Smooth muscle cell (in vitro differentiated cells): ENCODE measurements at regions not wholly inside any gene's neighbourhood (a gene's known extent, or its start where the extent isn't known, plus 50 kb on each side); places are given as distances from the start of the nearest gene placed in this dataset.

ENCODE experiments used
- DNase-seq: peaks from one replicate; lab custom pipeline; 2025; ENCODE audit not compliant: unreplicated experiment; lab: John Stamatoyannopoulos, UW
- H2AFZ ChIP-seq: fragments of 200-600 bp; sonication (generic); 2 replicates; pipeline ENCODE4 v1.6.0; 2016; ENCODE audit warnings: antibody characterized with exemption, low read depth, mild to moderate bottlenecking
- H3F3A ChIP-seq: fragments of 200-600 bp; sonication (generic); 2 replicates; pipeline ENCODE4 v1.6.0; 2017; ENCODE audit warnings: antibody characterized with exemption, low read depth
- H3K27ac ChIP-seq: fragments of 200-600 bp; sonication (generic); 2 replicates; pipeline ENCODE4 v1.5.1; 2016; ENCODE audit warnings: low read depth, mild to moderate bottlenecking
- H3K27me3 ChIP-seq: fragments of 200-600 bp; sonication (generic); 2 replicates; pipeline ENCODE4 v1.6.1; 2016; ENCODE audit warnings: low read depth, mild to moderate bottlenecking
- H3K36me3 ChIP-seq: fragments of 200-600 bp; sonication (generic); 2 replicates; pipeline ENCODE4 v1.5.1; 2016; ENCODE audit warnings: low read depth
- H3K4me1 ChIP-seq: fragments of 200-600 bp; sonication (generic); 2 replicates; pipeline ENCODE4 v1.5.1; 2016; ENCODE audit warnings: low read depth
- H3K4me2 ChIP-seq: fragments of 200-600 bp; sonication (generic); 2 replicates; pipeline ENCODE4 v1.6.0; 2016; ENCODE audit warnings: mild to moderate bottlenecking
- H3K4me3 ChIP-seq: fragments of 200-600 bp; sonication (generic); 2 replicates; pipeline ENCODE4 v1.5.1; 2016; ENCODE audit warnings: mild to moderate bottlenecking
- H3K79me2 ChIP-seq: fragments of 200-600 bp; sonication (generic); 2 replicates; pipeline ENCODE4 v1.6.0; 2016; ENCODE audit warnings: low read depth, mild to moderate bottlenecking
- H3K9ac ChIP-seq: fragments of 200-600 bp; sonication (generic); 2 replicates; pipeline ENCODE4 v1.6.0; 2016; ENCODE audit warnings: low read depth
- H3K9me3 ChIP-seq: fragments of 200-600 bp; sonication (generic); replicated peaks from 2 replicates; pipeline ENCODE4 v1.5.1; 2016; ENCODE audit warnings: low read depth
- H4K20me1 ChIP-seq: fragments of 200-600 bp; sonication (generic); 2 replicates; pipeline ENCODE4 v1.6.0; 2016; ENCODE audit warnings: low read depth
- CTCF ChIP-seq: fragments of 200-600 bp; sonication (generic); IDR thresholded peaks from 2 replicates; pipeline ENCODE4 v1.5.1; 2017; ENCODE audit warnings: borderline replicate concordance, mild to moderate bottlenecking, antibody characterized with exemption; ENCODE audit not compliant: insufficient read depth, poor library complexity, severe bottlenecking
- WGBS: methylation state at CpG from one replicate; pipeline ENCODE4 v1.1.7; 2016; ENCODE audit warnings: low lambda C conversion rate; 5-methylcytosine and 5-hydroxymethylcytosine counted together

GRCh38 chr3:75985432-75985831 lies 200.1 kb upstream of the ZNF717 start:
- Histone ChIP-seq H3K4me2 (no peak overlapping the region), H3K27me3 (no peaks in the 10 kb centered on the region), H2AFZ (no peak overlapping the region), H3F3A (no peaks in the 10 kb centered on the region), H3K79me2 (no peaks in the 10 kb centered on the region), H3K4me1 (no peaks in the 10 kb centered on the region), H3K9me3 (no peaks in the 10 kb centered on the region), H3K4me3 (no peak overlapping the region), H3K36me3 (no peaks in the 10 kb centered on the region), H3K27ac (no peak overlapping the region), H4K20me1 (no peaks in the 10 kb centered on the region), H3K9ac (no peak overlapping the region)
- no peak for TF ChIP-seq CTCF
- no peak for DNase-seq
- WGBS, result 36% methylated on average over 2 of the region's 2 CpGs

GRCh38 chr3:76010252-76010651 lies 224.9 kb upstream of the ZNF717 start:
- 93% methylated on average over 3 of the region's 3 CpGs for WGBS
- no peaks in the 10 kb centered on the region for H4K20me1 ChIP-seq
- H3K4me1 ChIP-seq, result no peaks in the 10 kb centered on the region

GRCh38 chr3:76011121-76011520 lies 225.8 kb upstream of the ZNF717 start:
- Histone ChIP-seq H3K27me3 (no peaks in the 10 kb centered on the region), H4K20me1 (no peaks in the 10 kb centered on the region), H3K4me1 (no peaks in the 10 kb centered on the region), H2AFZ (no peak overlapping the region), H3K79me2 (no peaks in the 10 kb centered on the region), H3K9ac (no peak overlapping the region), H3K9me3 (no peaks in the 10 kb centered on the region), H3K4me3 (no peak overlapping the region), H3K36me3 (no peaks in the 10 kb centered on the region), H3K4me2 (no peak overlapping the region), H3F3A (no peaks in the 10 kb centered on the region), H3K27ac (no peak overlapping the region)
- no peak for DNase-seq
- 93% methylated on average over 6 of the region's 6 CpGs for WGBS
- no peak for TF ChIP-seq CTCF

More at GRCh38 chr3:76010252-76010651, 224.9 kb upstream of the ZNF717 start:
- Histone ChIP-seq H3K9me3 (no peaks in the 10 kb centered on the region), H3K36me3 (no peaks in the 10 kb centered on the region), H2AFZ (no peak overlapping the region), H3K4me2 (no peak overlapping the region), H3K4me3 (no peak overlapping the region), H3K27ac (no peak overlapping the region), H3K79me2 (no peaks in the 10 kb centered on the region), H3K9ac (no peak overlapping the region), H3K27me3 (no peaks in the 10 kb centered on the region), H3F3A (no peaks in the 10 kb centered on the region)
- no peak for DNase-seq
- no peak for TF ChIP-seq CTCF

GRCh38 chr3:76015496-76015895 lies 230.1 kb upstream of the ZNF717 start:
- no peak for TF ChIP-seq CTCF
- Histone ChIP-seq H3F3A (no peaks in the 10 kb centered on the region), H3K4me2 (no peak overlapping the region), H3K27me3 (no peaks in the 10 kb centered on the region), H3K36me3 (no peaks in the 10 kb centered on the region), H2AFZ (no peak overlapping the region), H3K9me3 (no peaks in the 10 kb centered on the region), H3K9ac (no peak overlapping the region), H4K20me1 (no peaks in the 10 kb centered on the region), H3K79me2 (no peaks in the 10 kb centered on the region), H3K4me3 (no peak overlapping the region), H3K4me1 (no peaks in the 10 kb centered on the region), H3K27ac (no peak overlapping the region)
- DNase-seq, result no peak
- WGBS, result 99% methylated on average over 2 of the region's 2 CpGs
